Breast epithelium (tissue), 3 donors: ENCODE measurements at regions not wholly inside any gene's neighbourhood (a gene's known extent, or its start where the extent isn't known, plus 50 kb on each side); places are given as distances from the start of the nearest gene placed in this dataset.

Experiments used
- CTCF ChIP-seq, 3 donors: fragments of 450-650 bp; IDR thresholded peaks; one replicate each; pipeline ENCODE4 v1.5.1; 2016 to 2017; ENCODE audit warnings: antibody characterized with exemption in 3 of 3, mild to moderate bottlenecking in 3 of 3, moderate library complexity in 3 of 3
- POLR2A ChIP-seq: fragments of 450-650 bp; IDR thresholded peaks from one replicate; pipeline ENCODE4 v1.6.1; 2016; ENCODE audit warnings: antibody characterized with exemption, mild to moderate bottlenecking, moderate library complexity

DNA sequence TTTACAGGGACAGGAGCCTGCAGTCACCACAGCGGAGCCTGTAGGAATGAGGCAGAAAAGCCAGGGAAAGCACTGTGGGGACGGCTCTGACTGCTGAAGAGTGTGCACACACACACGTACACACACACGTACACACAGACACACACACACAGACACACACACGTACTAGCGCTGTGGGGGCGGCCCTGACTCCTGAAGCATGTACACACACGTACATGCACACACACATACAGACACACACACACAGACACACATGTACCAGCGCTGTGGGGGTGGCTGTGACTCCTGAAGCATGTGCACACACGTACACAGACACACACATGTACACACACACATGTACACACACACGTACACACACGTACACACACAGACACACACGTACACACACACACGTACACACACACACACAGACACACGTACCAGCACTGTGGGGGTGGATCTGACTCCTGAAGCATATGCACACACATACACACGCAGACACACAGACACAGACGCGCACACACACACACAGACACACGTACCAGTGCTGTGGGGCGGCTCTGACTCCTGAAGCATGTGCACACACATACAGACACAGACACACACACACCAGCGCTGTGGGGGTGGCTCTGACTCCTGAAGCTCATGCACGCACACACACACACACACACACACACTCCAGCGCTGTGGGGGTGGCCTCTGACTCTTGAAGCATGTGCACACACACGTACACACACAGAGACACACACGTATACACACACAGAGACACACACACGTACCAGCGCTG, 127.3 kb downstream of the DLL1 start:
- TF ChIP-seq CTCF (IDR thresholded peaks at IDR 0.05) (no peak), POLR2A (no peak)
